HCT116 (cell line): ENCODE measurements at regions not wholly inside any gene's neighbourhood (a gene's known extent, or its start where the extent isn't known, plus 50 kb on each side); places are given as distances from the start of the nearest gene placed in this dataset.
A peak's percentile ranks its signal among the peaks of the same experiment; 100 is the strongest.

ENCODE experiments used
- ATAC-seq: fragments of 200-7000 bp; cut with Tn5 transposase; 2 replicates; pipeline ENCODE4 v1.9.1; 2020; ENCODE audit warnings: mild to moderate bottlenecking, moderate library complexity
- BruUV-seq: library from RNA; stranded (reverse); fragments of 400-500 nt; replicated peaks from 2 replicates; lab custom pipeline; 2021; lab: Mats Ljungman, UMichigan
- CTCF ChIA-PET: fragments of 300-600 bp; sonication (Branson Sonifier 250); formaldehyde crosslinking; loops from one replicate; lab custom pipeline; 2021; ENCODE audit warnings: antibody characterized with exemption; lab: Charles Lee
- POLR2A ChIA-PET: fragments of 300-600, 350-600 bp; sonication (Branson Sonifier 250); formaldehyde crosslinking; loops from one replicate; lab custom pipeline; 2021; ENCODE audit warnings: antibody characterized with exemption; lab: Charles Lee
- RAD21 ChIA-PET, 2 experiments: fragments of 300-600 bp; sonication (Branson Sonifier 250); formaldehyde crosslinking; loops; one replicate each; lab custom pipeline; 2023; ENCODE audit warnings: low total read pairs in 2 of 2; ENCODE audit not compliant: uncharacterized antibody in 2 of 2, unreplicated experiment in 2 of 2, low non-redundant PET in 1 of 2; lab: Charles Lee
- DNase-seq: peaks from one replicate; pipeline ENCODE4 v3.0.0-alpha.2; 2010; ENCODE audit warnings: low read depth, low spot score
- H2AFZ ChIP-seq: fragments of 200-600 bp; shearing (Covaris generic), sonication (generic); 2 replicates; pipeline ENCODE4 v1.6.1; 2017; ENCODE audit warnings: low read depth, mixed run types, mixed read lengths, antibody characterized with exemption, low read length; ENCODE audit not compliant: poor library complexity, severe bottlenecking
- H3K27ac ChIP-seq: 2 replicates; pipeline ENCODE4 v1.5.1; 2012; ENCODE audit warnings: low read depth, low read length
- H3K27me3 ChIP-seq: fragments of 200-600 bp; sonication (generic); 2 replicates; pipeline ENCODE4 v1.6.1; 2016; ENCODE audit warnings: mixed run types, low read length, mixed read lengths; ENCODE audit not compliant: insufficient read depth
- H3K36me3 ChIP-seq, 2 experiments: fragments of 200-500 bp in 1 of 2; fragments of 200-600 bp in 1 of 2; sonication (Bioruptor generic) in 1 of 2; sonication (generic) in 1 of 2; 2 replicates each; pipeline versions ENCODE4 v1.5.1 to v1.6.1; 2014 to 2016; ENCODE audit warnings: low read length in 2 of 2, inconsistent platforms in 1 of 2, mixed read lengths in 1 of 2, mixed run types in 1 of 2; ENCODE audit not compliant: insufficient read depth in 2 of 2, control insufficient read depth in 1 of 2
- H3K4me1 ChIP-seq, 2 experiments: fragments of 200-600 bp in 1 of 2; sonication (generic) in 1 of 2; 2 replicates each; pipeline versions ENCODE4 v1.5.1 to v1.6.1; 2012 to 2017; ENCODE audit warnings: low read length in 2 of 2, inconsistent platforms in 1 of 2, mild to moderate bottlenecking in 1 of 2, mixed read lengths in 1 of 2, mixed run types in 1 of 2, moderate library complexity in 1 of 2; ENCODE audit not compliant: insufficient read depth in 2 of 2, control insufficient read depth in 1 of 2
- H3K4me2 ChIP-seq: fragments of 200-600 bp; sonication (generic); 2 replicates; pipeline ENCODE4 v1.6.1; 2017; ENCODE audit warnings: mixed run types, low read length, mixed read lengths
- H3K4me3 ChIP-seq, 2 experiments: fragments of 200-600 bp in 1 of 2; sonication (generic) in 1 of 2; replicated peaks in 1 of 2; 2 replicates each; pipeline ENCODE4 v1.5.1; 2011 to 2016; ENCODE audit warnings: low read length in 2 of 2, control low read depth in 1 of 2, low read depth in 1 of 2, mild to moderate bottlenecking in 1 of 2, mixed read lengths in 1 of 2, mixed run types in 1 of 2
- H3K79me2 ChIP-seq: fragments of 200-600 bp; sonication (generic); 2 replicates; pipeline ENCODE4 v1.6.1; 2017; ENCODE audit warnings: mild to moderate bottlenecking, mixed run types, low read length, moderate library complexity, mixed read lengths; ENCODE audit not compliant: insufficient read depth
- H3K9ac ChIP-seq: fragments of 200-600 bp; sonication (generic); 2 replicates; pipeline ENCODE4 v1.6.1; 2016; ENCODE audit warnings: low read length, mixed read lengths
- H3K9me2 ChIP-seq: fragments of 200-600 bp; sonication (generic), shearing (Covaris generic); 2 replicates; pipeline ENCODE4 v1.6.1; 2017; ENCODE audit warnings: mixed run types, mild to moderate bottlenecking, moderate library complexity; ENCODE audit not compliant: insufficient read depth
- H3K9me3 ChIP-seq, 2 experiments: fragments of 200-500 bp in 1 of 2; fragments of 200-600 bp in 1 of 2; sonication (Bioruptor generic) in 1 of 2; sonication (generic) in 1 of 2; 2 replicates each; pipeline ENCODE4 v1.6.1; 2014 to 2017; ENCODE audit warnings: low read length in 2 of 2, mixed read lengths in 2 of 2, inconsistent platforms in 1 of 2, low read depth in 1 of 2, mild to moderate bottlenecking in 1 of 2, mixed run types in 1 of 2, moderate library complexity in 1 of 2; ENCODE audit not compliant: control insufficient read depth in 1 of 2, insufficient read depth in 1 of 2
- H4K20me1 ChIP-seq: fragments of 200-600 bp; sonication (generic), shearing (Covaris generic); 2 replicates; pipeline ENCODE4 v1.6.1; 2017; ENCODE audit warnings: mixed run types, mild to moderate bottlenecking, moderate library complexity; ENCODE audit not compliant: insufficient read depth
- CEBPB ChIP-seq: IDR thresholded peaks from 2 replicates; pipeline ENCODE4 v1.6.1; 2012; ENCODE audit warnings: low read depth
- CTCF ChIP-seq, 3 experiments: fragments of 200-600 bp in 1 of 3; sonication (generic) in 1 of 3; IDR thresholded peaks in 2 of 3; conservative IDR thresholded peaks in 1 of 3; 2 replicates each; pipeline ENCODE4 v1.5.1; 2012 to 2017; ENCODE audit warnings: low read depth in 2 of 3, low read length in 2 of 3, antibody characterized with exemption in 1 of 3, borderline replicate concordance in 1 of 3, control low read depth in 1 of 3, mild to moderate bottlenecking in 1 of 3, mixed read lengths in 1 of 3, mixed run types in 1 of 3, moderate library complexity in 1 of 3; ENCODE audit not compliant: insufficient read depth in 1 of 3
- FOSL1 ChIP-seq: IDR thresholded peaks from 2 replicates; pipeline ENCODE4 v1.6.1; 2012; ENCODE audit warnings: low read depth
- RAD21 ChIP-seq: IDR thresholded peaks from 2 replicates; pipeline ENCODE4 v1.6.1; 2012; ENCODE audit warnings: low read depth, mild to moderate bottlenecking
- SP1 ChIP-seq: IDR thresholded peaks from 2 replicates; pipeline ENCODE4 v1.6.1; 2012; ENCODE audit warnings: low read depth
- TCF7L2 ChIP-seq: IDR thresholded peaks from 2 replicates; pipeline ENCODE4 v1.7.0; 2011; ENCODE audit warnings: borderline replicate concordance, inconsistent platforms; ENCODE audit not compliant: insufficient read depth, insufficient read length; ENCODE audit errors: extremely low read depth
- intact Hi-C: fragments of 100-400 bp; cut with micrococcal nuclease; formaldehyde crosslinking; loops from 2 replicates; pipeline ENCODE4 v1.10.0; 2022

GRCh38 chr2:157093666-157094065, 163.8 kb upstream of the GALNT5 start:
- no peak overlapping the region for H3K4me3 ChIP-seq
- H3K4me2 ChIP-seq, result no peak overlapping the region
- no peaks in the 10 kb centered on the region for H3K27me3 ChIP-seq
- no peaks in the 10 kb centered on the region for H3K36me3 ChIP-seq
- H3K27ac ChIP-seq, result no peak overlapping the region
- ATAC-seq (no peak), DNase-seq (no peak)
- H3K79me2 ChIP-seq, result no peaks in the 10 kb centered on the region
- no peaks in the 10 kb centered on the region for H3K4me1 ChIP-seq
- CTCF ChIA-PET, result interaction anchor here (0.9 kb wide), 1 partner anchor 11 kb away, joined by 3 read pairs; no protein-coding TSS in a partner anchor
- RAD21 ChIA-PET, result no interaction called here
- intact Hi-C loops, result no loop called here
- H3K9me2 ChIP-seq, result no peaks in the 10 kb centered on the region
- peak overlapping the region; percentile 60 for H2AFZ ChIP-seq
- BruUV-seq, result no TSS peak
- TF ChIP-seq RAD21, result no peak
- peak in 2 of 3 experiments; percentile 4 to 30; a peak in 1 of 6 replicates for TF ChIP-seq CTCF (IDR thresholded peaks at IDR 0.05 in 2 of 3, conservative IDR thresholded peaks at IDR 0.05 in 1 of 3; ENCODE audit: borderline replicate concordance in 1 of 3, insufficient read depth in 1 of 3, low read depth in 2 of 3, low read length in 2 of 3)
- POLR2A ChIA-PET, result no interaction called here
- H4K20me1 ChIP-seq, result no peaks in the 10 kb centered on the region
- H3K9me3 ChIP-seq, result no peaks in the 10 kb centered on the region
- H3K9ac ChIP-seq, result no peak overlapping the region

GRCh38 chr2:157105372-157105771, 152.1 kb upstream of the GALNT5 start:
- Histone ChIP-seq H3K9ac (no peak overlapping the region), H3K9me2 (no peaks in the 10 kb centered on the region), H3K4me3 (no peak overlapping the region), H3K4me1 (no peaks in the 10 kb centered on the region), H3K27me3 (no peaks in the 10 kb centered on the region), H3K36me3 (no peaks in the 10 kb centered on the region), H3K27ac (no peak overlapping the region), H2AFZ (no peak overlapping the region), H3K9me3 (no peaks in the 10 kb centered on the region), H4K20me1 (no peaks in the 10 kb centered on the region), H3K4me2 (no peak overlapping the region), H3K79me2 (no peaks in the 10 kb centered on the region)
- CTCF ChIA-PET, result no interaction called here
- intact Hi-C loops, result no loop called here
- POLR2A ChIA-PET, result no interaction called here
- no peak for DNase-seq
- no peak for ATAC-seq
- TF ChIP-seq FOSL1, result no peak
- TF ChIP-seq TCF7L2, result no peak
- no peak for TF ChIP-seq CEBPB
- TF ChIP-seq SP1, result no peak
- no TSS peak for BruUV-seq
- RAD21 ChIA-PET, result no interaction called here
